Glutamatergic neuron (in vitro differentiated cells): ENCODE measurements at regions not wholly inside any gene's neighbourhood (a gene's known extent, or its start where the extent isn't known, plus 50 kb on each side); places are given as distances from the start of the nearest gene placed in this dataset.

Experiments used
- DNase-seq: peaks from one replicate; pipeline ENCODE4 v3.0.0; 2022
- H3K27ac Mint-ChIP-seq: one replicate; pipeline ENCODE4 v1.8.0; 2020; ENCODE audit warnings: mild to moderate bottlenecking, mixed read lengths, inconsistent platforms; ENCODE audit not compliant: unreplicated experiment
- H3K27me3 Mint-ChIP-seq: one replicate; pipeline ENCODE4 v1.8.0; 2020; ENCODE audit warnings: mild to moderate bottlenecking, moderate library complexity, mixed read lengths, inconsistent platforms; ENCODE audit not compliant: unreplicated experiment
- H3K36me3 Mint-ChIP-seq: one replicate; pipeline ENCODE4 v1.8.0; 2020; ENCODE audit warnings: mild to moderate bottlenecking, mixed read lengths, inconsistent platforms; ENCODE audit not compliant: unreplicated experiment
- H3K4me1 Mint-ChIP-seq: one replicate; pipeline ENCODE4 v1.8.0; 2020; ENCODE audit warnings: mild to moderate bottlenecking, low read depth, mixed read lengths, inconsistent platforms; ENCODE audit not compliant: unreplicated experiment
- H3K4me3 Mint-ChIP-seq: one replicate; pipeline ENCODE4 v1.8.0; 2020; ENCODE audit warnings: mild to moderate bottlenecking, mixed read lengths, inconsistent platforms; ENCODE audit not compliant: unreplicated experiment
- H3K9me3 Mint-ChIP-seq: one replicate; pipeline ENCODE4 v1.8.0; 2020; ENCODE audit warnings: mild to moderate bottlenecking, moderate library complexity, mixed read lengths, inconsistent platforms; ENCODE audit not compliant: unreplicated experiment
- TF ChIP-seq, protein P1 (sequence below): fragments of 200-600 bp; sonication (generic); IDR thresholded peaks from one replicate; pipeline ENCODE4 v1.5.0; 2021; ENCODE audit not compliant: partially characterized antibody, unreplicated experiment

DNA sequence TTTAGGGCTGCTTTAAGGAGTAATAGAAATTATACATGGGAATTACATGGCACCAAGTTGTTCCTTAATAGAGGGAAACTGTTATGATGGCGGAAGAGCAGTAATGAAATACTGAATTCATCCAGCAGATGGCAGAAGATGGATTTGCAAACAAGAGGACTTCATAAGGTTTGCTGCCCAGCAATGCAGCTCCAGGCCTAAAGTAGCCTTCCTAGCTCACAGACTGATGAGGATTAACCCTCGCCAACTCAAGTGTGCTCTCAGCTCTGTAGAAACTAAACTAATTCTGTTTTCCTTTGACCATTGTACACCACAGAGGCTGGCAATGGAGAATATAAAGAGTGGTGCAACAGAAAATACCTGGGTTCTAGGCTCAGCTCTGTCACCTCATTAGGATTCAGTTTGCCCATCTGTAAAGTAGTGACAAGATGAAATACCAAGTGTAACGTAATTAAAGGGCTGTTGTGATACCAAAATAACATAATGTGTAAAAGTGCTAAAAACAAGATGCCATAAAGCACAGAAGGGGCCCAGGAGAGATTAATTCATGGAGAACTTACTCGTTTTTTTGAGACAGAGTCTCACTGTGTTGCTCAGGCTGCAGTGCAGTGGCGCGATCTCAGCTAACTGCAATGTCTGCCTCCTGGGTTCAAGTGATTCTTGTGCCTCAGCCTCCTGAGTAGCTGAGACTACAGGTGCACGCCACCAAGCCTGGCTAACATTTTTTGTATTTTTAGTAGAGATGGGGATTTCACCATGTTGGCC lies 102.4 kb upstream of the SERBP1 start:
- Mint-ChIP-seq H3K27ac (no peak overlapping the region), H3K4me1 (peaks cover 9% of the 10 kb centered on the region), H3K36me3 (no peaks in the 10 kb centered on the region), H3K9me3 (no peaks in the 10 kb centered on the region), H3K27me3 (no peaks in the 10 kb centered on the region), H3K4me3 (no peak overlapping the region)
- DNase-seq: peak; percentile 23
- TF ChIP-seq, protein P1, sequence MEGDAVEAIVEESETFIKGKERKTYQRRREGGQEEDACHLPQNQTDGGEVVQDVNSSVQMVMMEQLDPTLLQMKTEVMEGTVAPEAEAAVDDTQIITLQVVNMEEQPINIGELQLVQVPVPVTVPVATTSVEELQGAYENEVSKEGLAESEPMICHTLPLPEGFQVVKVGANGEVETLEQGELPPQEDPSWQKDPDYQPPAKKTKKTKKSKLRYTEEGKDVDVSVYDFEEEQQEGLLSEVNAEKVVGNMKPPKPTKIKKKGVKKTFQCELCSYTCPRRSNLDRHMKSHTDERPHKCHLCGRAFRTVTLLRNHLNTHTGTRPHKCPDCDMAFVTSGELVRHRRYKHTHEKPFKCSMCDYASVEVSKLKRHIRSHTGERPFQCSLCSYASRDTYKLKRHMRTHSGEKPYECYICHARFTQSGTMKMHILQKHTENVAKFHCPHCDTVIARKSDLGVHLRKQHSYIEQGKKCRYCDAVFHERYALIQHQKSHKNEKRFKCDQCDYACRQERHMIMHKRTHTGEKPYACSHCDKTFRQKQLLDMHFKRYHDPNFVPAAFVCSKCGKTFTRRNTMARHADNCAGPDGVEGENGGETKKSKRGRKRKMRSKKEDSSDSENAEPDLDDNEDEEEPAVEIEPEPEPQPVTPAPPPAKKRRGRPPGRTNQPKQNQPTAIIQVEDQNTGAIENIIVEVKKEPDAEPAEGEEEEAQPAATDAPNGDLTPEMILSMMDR: peak; percentile 83

DNA sequence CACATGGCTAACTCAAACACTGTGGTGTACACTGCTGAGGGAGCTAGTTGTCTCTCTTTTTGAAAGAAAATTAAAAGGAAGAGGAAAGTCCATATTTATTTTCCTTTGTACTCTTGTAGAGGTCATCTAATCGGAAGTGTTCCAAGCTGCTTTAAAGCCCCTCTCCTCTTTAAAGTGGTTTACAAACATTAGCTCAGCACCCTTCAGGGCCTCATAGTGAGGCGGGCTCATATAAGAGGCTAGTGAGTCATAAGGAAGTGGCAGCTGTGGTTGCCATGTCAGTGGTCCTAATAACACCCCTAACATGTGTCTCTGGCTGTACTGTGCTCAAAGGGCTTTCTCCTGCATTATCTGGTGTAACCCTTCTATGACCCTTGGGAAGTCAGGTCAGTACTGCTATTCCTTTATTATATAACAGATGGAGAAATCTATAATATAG lies 104.4 kb upstream of the SERBP1 start:
- Mint-ChIP-seq H3K27me3 (no peaks in the 10 kb centered on the region), H3K4me1 (peaks cover 9% of the 10 kb centered on the region), H3K27ac (peak overlapping the region; percentile 26), H3K9me3 (no peaks in the 10 kb centered on the region), H3K36me3 (no peaks in the 10 kb centered on the region), H3K4me3 (no peak overlapping the region)
- DNase-seq: no peak
- TF ChIP-seq, protein P1: no peak

DNA sequence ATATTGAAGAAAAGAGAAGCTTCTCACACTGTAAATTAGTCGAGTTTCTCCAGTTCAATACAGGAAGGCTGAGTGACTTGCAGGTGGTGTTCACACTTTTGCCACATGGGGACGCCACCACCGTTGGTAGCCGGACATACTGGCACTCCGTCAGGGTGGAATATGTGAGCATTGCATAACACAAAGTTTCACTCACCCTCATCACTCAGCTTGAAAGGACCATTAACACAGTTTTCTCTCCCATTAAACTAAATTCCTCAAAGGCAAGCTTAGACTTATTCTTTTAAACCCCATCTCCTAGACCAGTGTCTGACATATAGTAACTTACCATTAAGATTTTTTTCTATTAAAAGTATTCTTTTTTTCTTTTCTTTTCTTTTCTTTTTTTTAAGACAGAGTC lies 105.3 kb upstream of the SERBP1 start:
- peak; percentile 84 for DNase-seq
- H3K27ac Mint-ChIP-seq: peak overlapping the region; percentile 46
- peaks cover 3% of the 10 kb centered on the region for H3K27me3 Mint-ChIP-seq
- H3K4me3 Mint-ChIP-seq: no peak overlapping the region
- no peaks in the 10 kb centered on the region for H3K36me3 Mint-ChIP-seq
- peaks cover 1% of the 10 kb centered on the region for H3K9me3 Mint-ChIP-seq
- peaks cover 9% of the 10 kb centered on the region for H3K4me1 Mint-ChIP-seq
- TF ChIP-seq, protein P1: peak; percentile 87

DNA sequence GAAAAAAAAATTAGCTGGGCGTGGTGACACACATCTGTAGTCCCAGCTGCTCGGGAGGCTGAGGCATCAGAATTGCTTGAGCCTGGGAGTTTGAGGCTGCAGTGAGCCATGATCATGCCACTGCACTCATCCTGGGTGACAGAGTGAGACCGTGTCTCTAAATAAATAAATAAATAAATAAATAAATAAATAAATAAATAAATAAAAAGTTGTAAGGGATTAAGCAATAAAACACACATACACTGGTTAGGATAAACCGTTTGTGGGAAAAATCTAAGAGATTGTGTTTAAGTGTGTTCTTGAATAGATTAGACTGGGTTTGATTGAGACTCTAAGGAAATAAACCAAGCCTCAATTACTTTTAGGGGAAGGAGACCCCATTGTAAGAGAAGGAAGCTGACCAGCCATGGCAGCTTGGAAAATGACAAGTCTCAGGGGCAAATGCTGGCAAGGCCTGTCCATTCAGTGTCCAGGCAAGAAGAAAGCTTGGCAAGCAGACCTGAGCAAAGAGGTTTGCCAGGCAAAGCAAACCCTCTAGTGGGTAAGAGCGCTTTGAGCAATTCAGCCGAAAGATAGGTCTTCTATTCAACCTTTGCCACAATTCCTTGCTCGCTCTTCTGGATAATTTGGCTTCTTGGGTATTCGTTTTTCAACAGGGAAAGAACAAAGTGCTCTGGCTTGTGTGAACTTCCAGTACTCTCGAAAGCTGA lies 106.9 kb upstream of the SERBP1 start:
- H3K4me1 Mint-ChIP-seq: peaks cover 9% of the 10 kb centered on the region
- TF ChIP-seq, protein P1: no peak
- DNase-seq: no peak
- no peak overlapping the region for H3K27ac Mint-ChIP-seq
- no peak overlapping the region for H3K4me3 Mint-ChIP-seq
- H3K27me3 Mint-ChIP-seq: peaks cover 3% of the 10 kb centered on the region
- H3K36me3 Mint-ChIP-seq: no peaks in the 10 kb centered on the region
- peaks cover 3% of the 10 kb centered on the region for H3K9me3 Mint-ChIP-seq

DNA sequence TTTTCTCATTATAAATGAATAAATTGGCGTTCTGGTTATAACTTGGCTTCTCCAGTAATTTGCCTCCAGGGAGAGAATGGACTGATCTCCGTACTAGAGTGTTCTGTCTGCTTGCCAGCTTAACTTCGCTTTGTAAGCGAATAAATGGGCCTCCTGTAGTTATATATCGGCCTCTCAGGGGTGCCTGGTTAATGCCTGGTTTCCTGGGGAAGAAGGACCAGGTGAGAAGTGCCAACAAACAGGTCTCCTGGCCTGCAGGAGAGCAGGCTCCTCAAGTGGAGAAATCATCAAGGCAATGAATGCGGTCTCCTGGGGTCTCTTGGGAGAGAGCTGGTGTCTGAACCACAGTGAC lies 107.4 kb upstream of the SERBP1 start:
- H3K36me3 Mint-ChIP-seq: no peaks in the 10 kb centered on the region
- no peak for DNase-seq
- peaks cover 3% of the 10 kb centered on the region for H3K27me3 Mint-ChIP-seq
- no peak overlapping the region for H3K4me3 Mint-ChIP-seq
- no peak overlapping the region for H3K27ac Mint-ChIP-seq
- peaks cover 9% of the 10 kb centered on the region for H3K4me1 Mint-ChIP-seq
- H3K9me3 Mint-ChIP-seq: peaks cover 3% of the 10 kb centered on the region
- TF ChIP-seq, protein P1: no peak
